GM21723 (cell line): ENCODE measurements at regions not wholly inside any gene's neighbourhood (a gene's known extent, or its start where the extent isn't known, plus 50 kb on each side); places are given as distances from the start of the nearest gene placed in this dataset.

ENCODE experiments used
- ATAC-seq: cut with Tn5 transposase; IDR thresholded peaks from one replicate; pipeline ENCODE4 v1.9.1; 2021; ENCODE audit warnings: mild to moderate bottlenecking, moderate library complexity; ENCODE audit not compliant: unreplicated experiment

GRCh38 chr10:5305374-5305773, 59.4 kb upstream of the UCN3 start:
- no peak for ATAC-seq

- no peak for ATAC-seq
Measured at GRCh38 chr10:5310914-5311313, 53.9 kb upstream of the UCN3 start.

GRCh38 chr10:5311617-5312016, 53.1 kb upstream of the UCN3 start:
- no peak for ATAC-seq

GRCh38 chr10:5314840-5315239, 49.9 kb upstream of the UCN3 start:
- ATAC-seq = no peak
